Endothelial cell of umbilical vein (primary cell): ENCODE measurements at regions not wholly inside any gene's neighbourhood (a gene's known extent, or its start where the extent isn't known, plus 50 kb on each side); places are given as distances from the start of the nearest gene placed in this dataset.

ENCODE experiments used
- BruUV-seq: library from RNA; stranded (reverse); fragments of 400-500 nt; replicated peaks from 2 replicates; lab custom pipeline; 2021; lab: Mats Ljungman, UMichigan
- CTCF ChIA-PET: fragments of 300-600, 350-600 bp; sonication (Branson Sonifier 250); formaldehyde crosslinking; loops from one replicate; lab custom pipeline; 2021; ENCODE audit warnings: antibody characterized with exemption, inconsistent platforms; lab: Charles Lee
- POLR2A ChIA-PET: fragments of 300-600, 350-600 bp; sonication (Branson Sonifier 250); formaldehyde crosslinking; loops from one replicate; lab custom pipeline; 2021; ENCODE audit warnings: antibody characterized with exemption, inconsistent platforms; lab: Charles Lee
- DNase-seq: peaks from one replicate; pipeline ENCODE4 v3.0.0-alpha.2; 2011; ENCODE audit warnings: low read depth, low spot score
- FAIRE-seq: peaks from 2 replicates; lab custom pipeline; 2011; peaks lifted over from hg19 to GRCh38; lab: Jason Lieb, UNC
- H2AFZ ChIP-seq: 2 replicates; pipeline ENCODE4 v1.6.0; 2012; ENCODE audit warnings: low read depth, low read length, control low read depth, inconsistent platforms
- H3K27ac ChIP-seq: 2 replicates; pipeline ENCODE4 v1.5.1; 2011; ENCODE audit warnings: low read depth, mild to moderate bottlenecking, control low read depth, low read length, moderate library complexity; ENCODE audit not compliant: insufficient read depth
- H3K27me3 ChIP-seq, 2 experiments: 2 replicates each; pipeline versions ENCODE4 v1.6.0 to v1.6.1; 2011; ENCODE audit warnings: low read length in 2 of 2, mixed read lengths in 1 of 2; ENCODE audit not compliant: control insufficient read depth in 2 of 2, insufficient read depth in 2 of 2
- H3K36me3 ChIP-seq, 2 experiments: 2 replicates in 1 of 2; 3 replicates in 1 of 2; pipeline ENCODE4 v1.5.1; 2011; ENCODE audit warnings: low read length in 2 of 2, mild to moderate bottlenecking in 1 of 2, moderate library complexity in 1 of 2; ENCODE audit not compliant: control insufficient read depth in 2 of 2, insufficient read depth in 2 of 2; ENCODE audit errors: extremely low read depth in 1 of 2
- H3K4me1 ChIP-seq: 3 replicates; pipeline ENCODE4 v1.5.1; 2011; ENCODE audit warnings: mild to moderate bottlenecking, low read length; ENCODE audit not compliant: control insufficient read depth, insufficient read depth; ENCODE audit errors: extremely low read depth
- H3K4me2 ChIP-seq: 2 replicates; pipeline ENCODE4 v1.6.1; 2011; ENCODE audit warnings: low read length, control low read depth, mixed read lengths; ENCODE audit not compliant: insufficient read depth
- H3K4me3 ChIP-seq, 3 experiments: fragments of 200-600 bp in 1 of 3; sonication (generic), shearing (Covaris generic) in 1 of 3; replicated peaks in 1 of 3; 2 replicates each; pipeline ENCODE4 v1.5.1; 2011 to 2016; ENCODE audit warnings: control low read depth in 3 of 3, low read length in 3 of 3, mild to moderate bottlenecking in 2 of 3, inconsistent platforms in 1 of 3, low read depth in 1 of 3, moderate library complexity in 1 of 3; ENCODE audit not compliant: insufficient read depth in 1 of 3
- H3K79me2 ChIP-seq: 2 replicates; pipeline ENCODE4 v1.6.0; 2012; ENCODE audit warnings: low read length, inconsistent platforms; ENCODE audit not compliant: control insufficient read depth, insufficient read depth
- H3K9ac ChIP-seq: replicated peaks from 2 replicates; pipeline ENCODE3; 2011; ENCODE audit warnings: low read length, control low read depth; ENCODE audit not compliant: insufficient read depth; ENCODE audit errors: extremely low read depth
- H3K9me1 ChIP-seq: replicated peaks from 3 replicates; pipeline ENCODE4 v1.6.0; 2011; ENCODE audit warnings: mild to moderate bottlenecking, low read length; ENCODE audit not compliant: control insufficient read depth, insufficient read depth; ENCODE audit errors: extremely low read depth
- H3K9me3 ChIP-seq: replicated peaks from 2 replicates; pipeline ENCODE4 v1.5.1; 2012; ENCODE audit warnings: low read length, inconsistent platforms; ENCODE audit not compliant: control insufficient read depth, insufficient read depth
- H4K20me1 ChIP-seq: replicated peaks from 2 replicates; pipeline ENCODE3; 2011; ENCODE audit warnings: mild to moderate bottlenecking, low read length; ENCODE audit not compliant: control insufficient read depth, insufficient read depth; ENCODE audit errors: extremely low read depth
- CTCF ChIP-seq, 2 donors: IDR thresholded peaks; 1 replicate in 1 of 2; 2 replicates in 1 of 2; pipeline ENCODE4 v1.5.1; 2011; ENCODE audit warnings: low read length in 2 of 2, mild to moderate bottlenecking in 2 of 2, moderate library complexity in 2 of 2, control low read depth in 1 of 2, inconsistent platforms in 1 of 2, low read depth in 1 of 2; ENCODE audit not compliant: insufficient read depth in 1 of 2; ENCODE audit errors: extremely low read depth in 1 of 2
- EZH2 ChIP-seq: IDR thresholded peaks from 2 replicates; pipeline ENCODE4 v1.6.1; 2012; ENCODE audit warnings: borderline replicate concordance, low read depth, mild to moderate bottlenecking, moderate library complexity, low read length, inconsistent platforms; ENCODE audit not compliant: severe bottlenecking
- FOS ChIP-seq: IDR thresholded peaks from 2 replicates; pipeline ENCODE4 v1.6.1; 2011; ENCODE audit warnings: mild to moderate bottlenecking, low read length, moderate library complexity, borderline replicate concordance; ENCODE audit not compliant: insufficient read depth
- GATA2 ChIP-seq: IDR thresholded peaks from 2 replicates; pipeline ENCODE4 v1.7.0; 2011; ENCODE audit warnings: low read depth, mild to moderate bottlenecking, moderate library complexity, mixed read lengths, low read length; ENCODE audit not compliant: insufficient read length, insufficient read depth
- JUN ChIP-seq: IDR thresholded peaks from 2 replicates; pipeline ENCODE4 v1.6.1; 2011; ENCODE audit warnings: borderline replicate concordance, low read depth; ENCODE audit not compliant: insufficient read length, insufficient read depth
- MAX ChIP-seq: IDR thresholded peaks from 2 replicates; pipeline ENCODE4 v1.6.1; 2011; ENCODE audit not compliant: insufficient read depth, insufficient read length
- MYC ChIP-seq: IDR thresholded peaks from one replicate; pipeline ENCODE4 v1.6.1; 2011; ENCODE audit warnings: mild to moderate bottlenecking, low read depth, low read length
- POLR2A ChIP-seq: IDR thresholded peaks from 2 replicates; pipeline ENCODE4 v1.6.1; 2012; ENCODE audit warnings: low read depth, mild to moderate bottlenecking, control low read depth, low read length
- POLR2AphosphoS5 ChIP-seq: IDR thresholded peaks from 2 replicates; pipeline ENCODE4 v1.6.1; 2012; ENCODE audit warnings: low read depth, mild to moderate bottlenecking, control low read depth, low read length, moderate library complexity; ENCODE audit not compliant: insufficient read depth
- dilution Hi-C: fragments of 300-500 bp; cut with MboI; formaldehyde crosslinking; loops from one replicate; pipeline ENCODE4 v1.15.0; 2019; ENCODE audit warnings: low sequenced_read_pairs; ENCODE audit not compliant: extremely low pct_ligation_motif_present
- intact Hi-C: fragments of 100-400 bp; cut with micrococcal nuclease; formaldehyde crosslinking; loops from one replicate; pipeline ENCODE4 v1.10.0; 2022

- H3K9me3 ChIP-seq, result no peaks in the 10 kb centered on the region
- no TSS peak for BruUV-seq
- H3K9ac ChIP-seq, result no peak overlapping the region
- no peak overlapping the region for H3K4me3 ChIP-seq
- no peaks in the 10 kb centered on the region for H3K4me1 ChIP-seq
- no peaks in the 10 kb centered on the region for H3K27me3 ChIP-seq
- H2AFZ ChIP-seq, result no peak overlapping the region
- H3K79me2 ChIP-seq, result no peaks in the 10 kb centered on the region
- H3K9me1 ChIP-seq, result no peaks in the 10 kb centered on the region
- DNase-seq (no peak), FAIRE-seq (no peak)
- ChIA-PET CTCF (no interaction called here), POLR2A (no interaction called here)
- H3K4me2 ChIP-seq, result no peak overlapping the region
- H3K36me3 ChIP-seq, result no peaks in the 10 kb centered on the region
- no peaks in the 10 kb centered on the region for H4K20me1 ChIP-seq
- H3K27ac ChIP-seq, result no peak overlapping the region
- dilution Hi-C loops, result no loop called here
- intact Hi-C loops, result no loop called here
- TF ChIP-seq CTCF (IDR thresholded peaks at IDR 0.05; ENCODE audit: extremely low read depth in 1 of 2, insufficient read depth in 1 of 2, low read depth in 1 of 2, low read length in 2 of 2) (no peak), JUN (no peak), POLR2AphosphoS5 (no peak), GATA2 (no peak), MAX (no peak), FOS (no peak), MYC (no peak), EZH2 (no peak), POLR2A (no peak)
These were observed 1061.4 kb downstream of the OTOL1 start for GRCh38 chr3:162558016-162558415.
